ENCODE measurements at regions not wholly inside any gene's neighbourhood (a gene's known extent, or its start where the extent isn't known, plus 50 kb on each side); places are given as distances from the start of the nearest gene placed in this dataset.

GRCh38 chr10:124200011-124200410 is 106.6 kb upstream of the CHST15 start:
- TF ChIP-seq CTCF (IDR thresholded peaks at IDR 0.05) (no peak), POLR2A (IDR thresholded peaks at IDR 0.05) (no peak)
